ENCODE measurements at regions not wholly inside any gene's neighbourhood (a gene's known extent, or its start where the extent isn't known, plus 50 kb on each side); places are given as distances from the start of the nearest gene placed in this dataset.

GRCh38 chr17:72476575-72476986 is 355.8 kb downstream of the SOX9 start (continued):
- TF ChIP-seq REST (IDR thresholded peaks at IDR 0.05): no peak
- TF ChIP-seq YY1 (IDR thresholded peaks at IDR 0.05): no peak
- no peak for TF ChIP-seq RAD21 (IDR thresholded peaks at IDR 0.05)
- no peak for TF ChIP-seq FOXA2 (IDR thresholded peaks at IDR 0.05)
- no peak for TF ChIP-seq RXRA (IDR thresholded peaks at IDR 0.05)

- TF ChIP-seq FOXA2 (IDR thresholded peaks at IDR 0.05): no peak
- no peak for TF ChIP-seq TAF1 (conservative IDR thresholded peaks at IDR 0.05)
- no peak for TF ChIP-seq HNF4G (IDR thresholded peaks at IDR 0.05)
- TF ChIP-seq RXRA (IDR thresholded peaks at IDR 0.05): no peak
- no peak for TF ChIP-seq EGR1 (IDR thresholded peaks at IDR 0.05; ENCODE audit: low read depth in 2 of 2)
- 71% methylated on average over 8 of the region's 8 CpGs for WGBS
- Histone ChIP-seq H3K36me3 (ENCODE audit: control insufficient read depth in 4 of 4, insufficient read depth in 3 of 4, low read depth in 1 of 4, low read length in 3 of 4) (no peaks in the 10 kb centered on the region), H3K27me3 (ENCODE audit: control insufficient read depth in 4 of 4, insufficient read depth in 4 of 4, low read length in 3 of 4) (peaks cover 0 to 5% (median under 1%) of the 10 kb centered on the region in 4 donors), H3K4me3 (ENCODE audit: low read depth in 1 of 3, low read length in 3 of 3) (no peak overlapping the region), H3K27ac (ENCODE audit: low read depth in 1 of 2, low read length in 2 of 2) (no peak overlapping the region), H3K9ac (ENCODE audit: low read depth in 1 of 2, low read length in 2 of 2) (no peak overlapping the region), H3K4me1 (ENCODE audit: control insufficient read depth in 4 of 4, insufficient read depth in 4 of 4, low read length in 3 of 4) (no peaks in the 10 kb centered on the region), H3K9me3 (ENCODE audit: control insufficient read depth in 4 of 4, low read length in 3 of 4) (peaks cover 0 to 3% (median under 1%) of the 10 kb centered on the region in 4 donors)
- DNase-seq (ENCODE audit: low spot score): no peak
Observed at GRCh38 chr17:72477491-72477890, 356.7 kb downstream of the SOX9 start.

- peak in 1 of 2 donors; percentile 15 for TF ChIP-seq RAD21 (IDR thresholded peaks at IDR 0.05)
- TF ChIP-seq RXRA (IDR thresholded peaks at IDR 0.05): no peak
- no peak for TF ChIP-seq REST (IDR thresholded peaks at IDR 0.05)
- TF ChIP-seq TAF1 (conservative IDR thresholded peaks at IDR 0.05): no peak
- H3K27me3 ChIP-seq (ENCODE audit: control insufficient read depth in 4 of 4, insufficient read depth in 4 of 4, low read length in 3 of 4): peaks cover 0 to 10% (median under 1%) of the 10 kb centered on the region in 4 donors
- no peak overlapping the region for H3K9ac ChIP-seq (ENCODE audit: low read depth in 1 of 2, low read length in 2 of 2)
- no peaks in the 10 kb centered on the region for H3K36me3 ChIP-seq (ENCODE audit: control insufficient read depth in 4 of 4, insufficient read depth in 3 of 4, low read depth in 1 of 4, low read length in 3 of 4)
- peaks cover 0 to 3% (median 1%) of the 10 kb centered on the region in 4 donors for H3K9me3 ChIP-seq (ENCODE audit: control insufficient read depth in 4 of 4, low read length in 3 of 4)
- no peak overlapping the region for H3K4me3 ChIP-seq (ENCODE audit: low read depth in 1 of 3, low read length in 3 of 3)
- WGBS: 48% methylated on average over 4 of the region's 4 CpGs
- H3K27ac ChIP-seq (ENCODE audit: low read depth in 1 of 2, low read length in 2 of 2): no peak overlapping the region
- no peak for DNase-seq (ENCODE audit: low spot score)
- no peaks in the 10 kb centered on the region for H3K4me1 ChIP-seq (ENCODE audit: control insufficient read depth in 4 of 4, insufficient read depth in 4 of 4, low read length in 3 of 4)
Observed at GRCh38 chr17:72479113-72479512, 358.3 kb downstream of the SOX9 start.

GRCh38 chr17:72481572-72481971 is 360.8 kb downstream of the SOX9 start:
- Histone ChIP-seq H3K4me1 (ENCODE audit: control insufficient read depth in 4 of 4, insufficient read depth in 4 of 4, low read length in 3 of 4) (no peaks in the 10 kb centered on the region), H3K4me3 (ENCODE audit: low read depth in 1 of 3, low read length in 3 of 3) (no peak overlapping the region), H3K36me3 (ENCODE audit: control insufficient read depth in 4 of 4, insufficient read depth in 3 of 4, low read depth in 1 of 4, low read length in 3 of 4) (no peaks in the 10 kb centered on the region), H3K27ac (ENCODE audit: low read depth in 1 of 2, low read length in 2 of 2) (no peak overlapping the region), H3K9me3 (ENCODE audit: control insufficient read depth in 4 of 4, low read length in 3 of 4) (peaks cover 0 to 2% (median 0%) of the 10 kb centered on the region in 4 donors), H3K27me3 (ENCODE audit: control insufficient read depth in 4 of 4, insufficient read depth in 4 of 4, low read length in 3 of 4) (peaks cover 0 to 10% (median under 1%) of the 10 kb centered on the region in 4 donors), H3K9ac (ENCODE audit: low read depth in 1 of 2, low read length in 2 of 2) (no peak overlapping the region)
- 79% methylated on average over 2 of the region's 2 CpGs for WGBS
- TF ChIP-seq HNF4A (conservative IDR thresholded peaks at IDR 0.05) (no peak), REST (IDR thresholded peaks at IDR 0.05) (no peak), NR2F2 (IDR thresholded peaks at IDR 0.05) (no peak), TAF1 (conservative IDR thresholded peaks at IDR 0.05) (no peak), MAX (IDR thresholded peaks at IDR 0.05) (no peak), FOXA2 (IDR thresholded peaks at IDR 0.05) (no peak), RAD21 (IDR thresholded peaks at IDR 0.05) (no peak), EGR1 (IDR thresholded peaks at IDR 0.05; ENCODE audit: low read depth in 2 of 2) (no peak), JUND (IDR thresholded peaks at IDR 0.05) (no peak)
- DNase-seq (ENCODE audit: low spot score): no peak

All from liver (tissue), 7 donors.